Transverse colon (tissue), 4 donors: ENCODE measurements at regions not wholly inside any gene's neighbourhood (a gene's known extent, or its start where the extent isn't known, plus 50 kb on each side); places are given as distances from the start of the nearest gene placed in this dataset.

Experiments
- DNase-seq: peaks from one replicate; pipeline ENCODE4 v3.0.0-alpha.2; 2019
- H3K27ac ChIP-seq, 4 donors: fragments of 200-600 bp; sonication (generic); 2 replicates each; pipeline ENCODE4 v1.5.1; 2016 to 2018; ENCODE audit warnings: inconsistent platforms in 4 of 4
- H3K27me3 ChIP-seq: fragments of 200-600 bp; sonication (generic); 2 replicates; pipeline ENCODE4 v1.5.1; 2017; ENCODE audit warnings: inconsistent platforms
- H3K36me3 ChIP-seq, 4 donors: fragments of 200-600 bp; sonication (generic); 2 replicates each; pipeline ENCODE4 v1.5.1; 2017 to 2019; ENCODE audit warnings: inconsistent platforms in 4 of 4
- H3K4me1 ChIP-seq, 4 donors: fragments of 200-600 bp; sonication (generic); 2 replicates each; pipeline ENCODE4 v1.5.1; 2017 to 2020; ENCODE audit warnings: inconsistent platforms in 4 of 4
- H3K4me3 ChIP-seq, 4 donors: fragments of 200-600 bp; sonication (generic); 1 replicate in 1 of 4; 2 replicates in 3 of 4; pipeline versions ENCODE4 v1.5.1 to v1.6.1; 2017 to 2019; ENCODE audit warnings: inconsistent platforms in 4 of 4
- H3K9me3 ChIP-seq, 2 donors: fragments of 200-600 bp; sonication (generic); 2 replicates each; pipeline ENCODE4 v1.5.1; 2017 to 2019; ENCODE audit warnings: inconsistent platforms in 2 of 2
- EP300 ChIP-seq: sonication (generic); formaldehyde crosslinking; IDR thresholded peaks from one replicate; pipeline ENCODE4 v1.6.1; 2017; ENCODE audit warnings: antibody characterized with exemption, low read depth
- POLR2A ChIP-seq: fragments of 450-650 bp; IDR thresholded peaks from one replicate; pipeline ENCODE4 v1.6.1; 2016; ENCODE audit warnings: antibody characterized with exemption, mild to moderate bottlenecking, moderate library complexity
- POLR2AphosphoS5 ChIP-seq, 3 donors: sonication (generic); formaldehyde crosslinking; IDR thresholded peaks; one replicate each; pipeline ENCODE4 v1.6.1; 2016; ENCODE audit warnings: antibody characterized with exemption in 3 of 3
- WGBS, 2 donors: methylation state at CpG; one replicate each; pipeline ENCODE4 v1.1.5; 2018; ENCODE audit warnings: low coverage in 1 of 2; 5-methylcytosine and 5-hydroxymethylcytosine counted together
- in situ Hi-C, 4 donors: fragments of 200-750 bp; cut with MboI; loops; one replicate each; pipeline versions ENCODE4 v1.15.0 to v1.15.1; 2017; ENCODE audit warnings: low sequenced_read_pairs in 3 of 4, low pct_ligation_motif_present in 1 of 4, low pct_unique_long_range_greater_than_20kb in 1 of 4
- intact Hi-C: fragments of 100-400 bp; cut with DNase I; formaldehyde crosslinking; loops from one replicate; pipeline ENCODE4 v1.15.1; 2023; ENCODE audit warnings: low total_unique reads
- TF ChIP-seq, protein P1 (sequence below), 5 experiments: fragments of 200-600 bp in 3 of 5; fragments of 450-650 bp in 2 of 5; sonication (generic) in 3 of 5; IDR thresholded peaks; 1 replicate in 2 of 5; 2 replicates in 3 of 5; pipeline ENCODE4 v1.5.1; 2016 to 2017; ENCODE audit warnings: antibody characterized with exemption in 5 of 5, inconsistent platforms in 3 of 5, mild to moderate bottlenecking in 2 of 5, moderate library complexity in 1 of 5

DNA sequence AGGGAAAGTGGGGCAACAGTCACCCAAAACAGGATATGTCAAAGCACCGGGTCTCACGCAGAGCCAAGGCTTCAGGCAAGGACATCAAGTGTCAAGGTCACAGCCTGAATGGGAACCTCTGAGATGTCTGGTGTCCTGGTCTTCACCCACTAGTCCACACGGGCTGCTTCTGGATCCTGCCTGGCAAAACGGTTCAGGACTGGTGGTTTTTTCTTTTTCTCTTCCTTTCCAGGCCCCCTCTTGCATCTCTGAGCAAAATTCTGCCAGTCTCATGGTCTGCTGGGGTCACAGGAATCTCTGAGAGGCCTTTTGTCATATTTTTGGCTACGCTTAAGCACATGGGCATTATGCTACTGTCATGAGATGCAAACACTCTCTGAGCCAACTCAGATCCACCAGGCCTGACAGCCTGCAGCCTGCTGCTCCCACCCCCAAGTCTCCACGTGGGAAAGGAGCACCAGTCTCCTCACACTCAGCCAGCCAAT is 518.2 kb upstream of the ZEB2 start:
- in situ Hi-C loops = no loop called here
- intact Hi-C loops = no loop called here
- DNase-seq = no peak

GRCh38 chr2:145036421-145037011 is 516.6 kb upstream of the ZEB2 start:
- intact Hi-C loops (no loop called here), in situ Hi-C loops (no loop called here)
- WGBS, 2 donors = 71% methylated on average over 6 of the region's 6 CpGs
- H3K27me3 ChIP-seq = no peaks in the 10 kb centered on the region
- TF ChIP-seq, protein P1, sequence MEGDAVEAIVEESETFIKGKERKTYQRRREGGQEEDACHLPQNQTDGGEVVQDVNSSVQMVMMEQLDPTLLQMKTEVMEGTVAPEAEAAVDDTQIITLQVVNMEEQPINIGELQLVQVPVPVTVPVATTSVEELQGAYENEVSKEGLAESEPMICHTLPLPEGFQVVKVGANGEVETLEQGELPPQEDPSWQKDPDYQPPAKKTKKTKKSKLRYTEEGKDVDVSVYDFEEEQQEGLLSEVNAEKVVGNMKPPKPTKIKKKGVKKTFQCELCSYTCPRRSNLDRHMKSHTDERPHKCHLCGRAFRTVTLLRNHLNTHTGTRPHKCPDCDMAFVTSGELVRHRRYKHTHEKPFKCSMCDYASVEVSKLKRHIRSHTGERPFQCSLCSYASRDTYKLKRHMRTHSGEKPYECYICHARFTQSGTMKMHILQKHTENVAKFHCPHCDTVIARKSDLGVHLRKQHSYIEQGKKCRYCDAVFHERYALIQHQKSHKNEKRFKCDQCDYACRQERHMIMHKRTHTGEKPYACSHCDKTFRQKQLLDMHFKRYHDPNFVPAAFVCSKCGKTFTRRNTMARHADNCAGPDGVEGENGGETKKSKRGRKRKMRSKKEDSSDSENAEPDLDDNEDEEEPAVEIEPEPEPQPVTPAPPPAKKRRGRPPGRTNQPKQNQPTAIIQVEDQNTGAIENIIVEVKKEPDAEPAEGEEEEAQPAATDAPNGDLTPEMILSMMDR (IDR thresholded peaks at IDR 0.05) = no peak
- TF ChIP-seq POLR2A (no peak), POLR2AphosphoS5 (IDR thresholded peaks at IDR 0.05) (no peak), EP300 (no peak)
- no peak overlapping the region for H3K27ac ChIP-seq
- DNase-seq = no peak
- no peak overlapping the region for H3K4me3 ChIP-seq
- H3K4me1 ChIP-seq = no peaks in the 10 kb centered on the region
- no peaks in the 10 kb centered on the region for H3K36me3 ChIP-seq
- H3K9me3 ChIP-seq = no peaks in the 10 kb centered on the region

More for the DNA sequence above, 518.2 kb upstream of the ZEB2 start:
- H3K9me3 ChIP-seq = no peaks in the 10 kb centered on the region
- H3K4me3 ChIP-seq = no peak overlapping the region
- WGBS, 2 donors = 33 to 53% methylated on average over 1 to 6 of the region's 6 CpGs
- H3K27ac ChIP-seq = no peak overlapping the region
- TF ChIP-seq, protein P1 (IDR thresholded peaks at IDR 0.05) = no peak
- TF ChIP-seq POLR2AphosphoS5 (IDR thresholded peaks at IDR 0.05) (no peak), EP300 (no peak), POLR2A (no peak)
- H3K27me3 ChIP-seq = no peaks in the 10 kb centered on the region
- H3K36me3 ChIP-seq = no peaks in the 10 kb centered on the region
- H3K4me1 ChIP-seq = no peaks in the 10 kb centered on the region

DNA sequence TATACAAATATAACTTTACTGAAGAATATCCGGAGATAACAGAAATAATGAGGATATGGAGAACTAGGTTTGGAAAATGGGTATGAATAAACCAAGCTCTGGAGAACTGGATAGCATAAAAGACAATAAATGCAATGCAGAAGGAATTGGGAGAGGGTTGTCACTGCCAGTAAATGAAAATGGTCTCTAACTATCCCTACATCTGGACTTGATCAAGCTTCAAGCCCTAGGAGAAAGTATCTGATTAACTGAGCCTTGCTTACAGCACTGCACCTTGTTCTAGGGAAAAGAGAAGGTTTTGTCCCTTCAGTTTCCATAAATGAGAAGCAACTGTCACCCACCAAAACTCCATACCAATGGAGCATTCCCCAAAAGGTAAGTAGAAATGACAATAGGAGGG is 514.6 kb upstream of the ZEB2 start:
- Histone ChIP-seq H3K36me3 (no peaks in the 10 kb centered on the region), H3K27me3 (no peaks in the 10 kb centered on the region), H3K4me1 (no peaks in the 10 kb centered on the region), H3K9me3 (no peaks in the 10 kb centered on the region), H3K27ac (no peak overlapping the region), H3K4me3 (no peak overlapping the region)
- intact Hi-C loops (no loop called here), in situ Hi-C loops (no loop called here)
- no peak for DNase-seq
- WGBS, 2 donors = 62 to 91% methylated on average over 1 of the region's 1 CpG
- no peak for TF ChIP-seq EP300
- no peak for TF ChIP-seq POLR2AphosphoS5 (IDR thresholded peaks at IDR 0.05)
- no peak for TF ChIP-seq POLR2A
- TF ChIP-seq, protein P1 (IDR thresholded peaks at IDR 0.05) = no peak

GRCh38 chr2:145033438-145033837 is 513.5 kb upstream of the ZEB2 start:
- Histone ChIP-seq H3K27me3 (no peaks in the 10 kb centered on the region), H3K9me3 (no peaks in the 10 kb centered on the region), H3K4me1 (no peaks in the 10 kb centered on the region), H3K27ac (no peak overlapping the region), H3K36me3 (no peaks in the 10 kb centered on the region), H3K4me3 (no peak overlapping the region)
- TF ChIP-seq, protein P1 (IDR thresholded peaks at IDR 0.05) = no peak
- TF ChIP-seq POLR2A (no peak), EP300 (no peak), POLR2AphosphoS5 (IDR thresholded peaks at IDR 0.05) (no peak)
- DNase-seq = no peak
- intact Hi-C loops (no loop called here), in situ Hi-C loops (no loop called here)
- 83 to 94% methylated on average over 1 of the region's 1 CpG for WGBS, 2 donors
